ENCODE measurements at regions not wholly inside any gene's neighbourhood (a gene's known extent, or its start where the extent isn't known, plus 50 kb on each side); places are given as distances from the start of the nearest gene placed in this dataset.
"Not testable (repeated sequence)": the region's sequence is repeated elsewhere in the genome, so short reads cannot be mapped to it uniquely, and the experiment has no call there.

DNA sequence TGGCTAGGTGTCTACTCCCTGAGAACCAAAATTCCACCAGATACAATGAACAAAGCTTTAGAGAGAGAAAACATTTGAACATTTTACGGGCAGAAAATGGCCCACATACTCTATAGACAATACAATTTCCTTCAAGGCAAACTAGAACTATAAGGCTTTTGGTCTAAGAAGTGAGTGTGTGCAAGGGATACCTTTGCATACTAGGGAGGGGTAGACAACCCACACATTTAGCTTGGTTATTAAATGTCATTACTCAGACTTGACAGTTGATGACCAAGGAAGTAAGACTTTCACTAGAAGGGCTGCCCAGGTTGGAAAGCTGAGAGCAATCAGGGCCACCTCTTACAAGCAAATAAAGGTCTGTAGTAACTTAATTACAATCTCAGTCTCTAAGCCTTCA is 64.0 kb upstream of the PLEKHM1 start:
- not testable (repeated sequence) for DNase-seq (ENCODE audit: low read depth in 3 of 3)

DNA sequence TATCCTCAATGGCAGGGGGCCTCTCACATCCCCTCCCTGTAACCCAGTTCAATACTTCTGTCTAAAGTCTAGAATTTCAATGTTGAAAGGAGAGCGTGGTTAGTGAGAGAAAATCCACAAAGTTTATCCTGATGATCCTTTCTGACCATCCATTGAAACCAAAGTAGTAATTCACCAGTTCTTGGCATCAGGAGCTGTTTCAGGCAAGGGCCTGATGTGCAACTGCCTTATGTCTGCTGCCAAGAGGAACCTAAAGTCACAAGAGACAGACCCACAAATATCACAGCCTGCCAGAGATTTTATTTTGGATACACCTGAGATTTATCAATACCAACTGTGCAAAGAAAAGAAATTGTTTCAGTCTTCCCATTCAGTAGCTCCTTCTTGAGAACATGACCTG is 68.3 kb upstream of the PLEKHM1 start:
- not testable (repeated sequence) for DNase-seq (ENCODE audit: low read depth in 3 of 3)

GRCh38 chr17:45562868-45563267 is 72.3 kb upstream of the PLEKHM1 start:
- not testable (repeated sequence) for DNase-seq (ENCODE audit: low read depth in 3 of 3)

DNA sequence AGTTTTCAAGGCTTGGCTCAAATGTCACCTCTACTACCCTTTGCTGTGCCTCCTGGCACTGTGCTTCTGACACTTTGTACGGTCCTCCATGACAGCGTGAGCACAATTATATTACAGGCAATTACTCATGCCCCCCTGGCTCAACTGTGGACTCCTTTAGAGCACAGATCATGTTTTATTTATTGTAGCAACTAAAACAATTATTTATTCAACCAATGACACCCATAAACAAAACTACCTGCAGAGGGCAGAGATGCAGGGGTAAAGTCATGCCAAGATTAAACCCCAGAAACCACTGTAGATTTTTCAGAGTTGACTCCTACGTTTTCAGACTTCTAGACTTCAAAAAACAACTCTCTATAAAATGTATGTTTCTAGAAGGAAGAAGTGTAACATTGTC is 72.8 kb upstream of the PLEKHM1 start:
- DNase-seq (ENCODE audit: low read depth in 3 of 3), result not testable (repeated sequence)

GRCh38 chr17:45568275-45568674 is 77.8 kb upstream of the PLEKHM1 start:
- not testable (repeated sequence) for DNase-seq (ENCODE audit: low read depth in 3 of 3)

GRCh38 chr17:45573326-45573725 is 82.8 kb upstream of the PLEKHM1 start:
- DNase-seq (ENCODE audit: low read depth in 3 of 3), result not testable (repeated sequence)

DNA sequence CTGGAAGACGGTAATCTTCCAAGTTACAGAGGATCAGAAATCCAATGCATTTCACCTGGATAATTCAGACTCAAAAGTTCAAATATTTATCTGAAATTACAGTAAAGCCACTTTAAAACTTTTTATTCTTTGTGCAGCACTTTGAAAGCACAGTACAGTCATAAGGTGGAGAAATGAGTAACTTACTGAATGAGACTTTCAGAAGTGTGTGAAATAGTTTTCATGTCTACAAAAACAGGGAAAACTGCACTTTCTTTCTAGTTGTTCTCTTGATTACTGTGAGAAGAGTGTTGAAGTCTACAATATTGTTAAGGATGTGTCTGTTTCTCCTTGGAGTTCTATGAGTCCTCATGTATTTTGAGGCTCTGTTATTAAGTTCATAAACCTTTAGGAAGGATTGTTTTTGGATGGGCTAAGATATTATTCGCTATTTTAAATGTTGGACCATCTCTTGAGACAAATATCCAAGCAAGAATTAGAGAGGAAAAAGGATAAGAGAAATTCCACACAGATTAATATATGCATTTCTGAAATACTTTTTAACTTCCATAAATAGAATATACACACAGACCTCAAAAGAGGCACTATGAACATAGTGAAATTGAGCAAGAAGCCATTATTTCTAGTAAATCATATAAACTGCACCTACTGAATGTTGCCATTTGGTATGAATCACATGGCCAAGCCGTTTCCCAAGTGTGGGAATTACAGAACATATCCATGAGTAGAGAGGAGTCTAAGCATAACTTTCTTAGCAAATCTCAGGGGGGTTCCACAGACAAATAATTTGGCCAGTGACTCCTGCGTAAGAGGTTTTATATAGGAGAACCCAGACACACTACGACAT is 83.6 kb upstream of the PLEKHM1 start:
- DNase-seq (ENCODE audit: low read depth in 3 of 3), result no peak

- DNase-seq (ENCODE audit: low read depth in 3 of 3), result no peak
Measured at GRCh38 chr17:45575126-45575885, 84.8 kb upstream of the PLEKHM1 start.

GRCh38 chr17:45576527-45577307 is 86.2 kb upstream of the PLEKHM1 start:
- not testable (repeated sequence) for DNase-seq (ENCODE audit: low read depth in 3 of 3)

GRCh38 chr17:45577571-45578279 is 87.2 kb upstream of the PLEKHM1 start:
- no peak for DNase-seq (ENCODE audit: low read depth in 3 of 3)

GRCh38 chr17:45578516-45579455 is 88.3 kb upstream of the PLEKHM1 start:
- DNase-seq (ENCODE audit: low read depth in 3 of 3), result no peak

- no peak for DNase-seq (ENCODE audit: low read depth in 3 of 3)
Measured at GRCh38 chr17:45579529-45580495, 89.3 kb upstream of the PLEKHM1 start.

DNA sequence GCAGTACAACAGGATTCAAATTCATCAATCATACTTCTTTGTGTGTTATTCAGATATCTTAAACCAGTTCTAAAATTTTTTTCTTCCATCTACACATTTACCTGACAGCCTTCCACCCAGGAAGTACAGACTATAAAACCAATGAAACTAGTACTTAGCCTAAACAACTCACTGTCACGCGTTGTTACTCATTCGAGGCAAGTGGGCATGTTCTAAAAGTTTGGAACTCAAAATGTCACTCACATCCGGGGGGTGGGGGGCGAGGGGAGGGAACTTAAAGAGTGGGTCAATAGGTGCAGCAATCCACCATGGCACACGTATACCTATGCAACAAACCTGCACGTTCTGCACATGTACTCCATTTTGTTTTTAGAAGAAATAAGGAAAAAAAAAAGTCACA is 90.4 kb upstream of the PLEKHM1 start:
- no peak for DNase-seq (ENCODE audit: low read depth in 3 of 3)

DNA sequence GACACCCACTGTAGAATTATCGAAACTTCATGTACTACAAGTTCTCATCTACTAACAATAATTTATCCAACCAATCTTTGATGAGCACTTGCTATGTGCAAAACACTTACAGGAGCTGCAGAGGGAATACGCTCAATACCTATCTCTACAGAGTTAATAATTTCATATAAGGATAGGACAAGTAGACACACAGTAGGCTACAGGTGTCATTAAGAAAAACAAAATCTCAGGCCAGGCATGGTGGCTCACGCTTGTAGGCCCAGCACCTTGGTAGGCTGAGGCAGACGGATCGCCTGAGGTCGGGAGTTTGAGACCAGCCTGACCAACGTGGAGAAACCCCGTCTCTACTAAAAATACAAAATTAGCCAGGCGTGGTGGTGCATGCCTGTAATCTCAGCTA is 91.3 kb upstream of the PLEKHM1 start:
- no peak for DNase-seq (ENCODE audit: low read depth in 3 of 3)

DNA sequence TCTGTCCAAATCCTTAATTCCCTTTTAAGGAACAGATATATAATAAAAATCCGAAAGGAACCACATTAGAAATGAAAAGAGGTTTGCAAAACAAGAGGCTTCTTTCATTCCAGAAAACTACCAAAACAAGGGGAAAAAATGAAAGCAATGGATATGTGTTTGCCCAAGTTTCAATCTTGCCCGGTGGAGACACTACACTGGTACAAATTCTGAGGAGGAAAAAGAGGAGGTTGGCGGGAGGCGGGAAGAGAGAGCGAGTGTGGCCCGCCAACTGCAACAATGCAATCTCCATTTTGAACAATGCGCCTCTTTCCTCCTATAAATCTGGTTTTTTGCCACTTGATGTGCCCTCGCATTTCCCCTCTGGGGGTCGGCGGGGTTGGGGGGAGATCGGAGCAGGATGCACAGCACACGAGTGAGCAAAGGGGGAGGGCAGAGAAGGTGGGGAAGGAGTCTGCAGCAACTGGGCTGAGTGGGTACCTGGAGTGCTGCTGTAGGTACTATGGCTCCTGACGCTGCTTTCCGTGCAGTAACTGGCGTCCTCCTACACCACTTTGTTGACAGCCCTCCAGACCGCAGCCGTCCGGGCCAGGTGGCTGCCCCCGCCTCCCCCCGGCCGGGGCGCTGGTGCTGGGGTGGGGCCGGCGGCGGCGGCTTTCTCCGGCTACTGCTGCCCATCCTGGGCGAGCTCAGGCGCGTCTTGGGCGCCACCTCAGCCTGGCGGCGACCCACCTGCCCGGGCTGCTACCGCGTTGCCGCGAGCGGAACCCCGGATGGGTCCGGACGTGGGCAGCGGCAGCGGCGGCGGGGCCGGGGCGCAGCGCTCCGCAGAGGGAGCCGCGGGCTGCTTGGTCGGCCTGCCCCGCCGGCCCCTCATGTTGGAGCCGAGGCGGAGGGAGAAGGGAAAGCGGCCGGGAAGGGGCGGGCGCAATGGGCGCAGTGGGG is 93.8 kb upstream of the PLEKHM1 start:
- DNase-seq (ENCODE audit: low read depth in 3 of 3), result peak; percentile 44 to 55 (median 46)

DNA sequence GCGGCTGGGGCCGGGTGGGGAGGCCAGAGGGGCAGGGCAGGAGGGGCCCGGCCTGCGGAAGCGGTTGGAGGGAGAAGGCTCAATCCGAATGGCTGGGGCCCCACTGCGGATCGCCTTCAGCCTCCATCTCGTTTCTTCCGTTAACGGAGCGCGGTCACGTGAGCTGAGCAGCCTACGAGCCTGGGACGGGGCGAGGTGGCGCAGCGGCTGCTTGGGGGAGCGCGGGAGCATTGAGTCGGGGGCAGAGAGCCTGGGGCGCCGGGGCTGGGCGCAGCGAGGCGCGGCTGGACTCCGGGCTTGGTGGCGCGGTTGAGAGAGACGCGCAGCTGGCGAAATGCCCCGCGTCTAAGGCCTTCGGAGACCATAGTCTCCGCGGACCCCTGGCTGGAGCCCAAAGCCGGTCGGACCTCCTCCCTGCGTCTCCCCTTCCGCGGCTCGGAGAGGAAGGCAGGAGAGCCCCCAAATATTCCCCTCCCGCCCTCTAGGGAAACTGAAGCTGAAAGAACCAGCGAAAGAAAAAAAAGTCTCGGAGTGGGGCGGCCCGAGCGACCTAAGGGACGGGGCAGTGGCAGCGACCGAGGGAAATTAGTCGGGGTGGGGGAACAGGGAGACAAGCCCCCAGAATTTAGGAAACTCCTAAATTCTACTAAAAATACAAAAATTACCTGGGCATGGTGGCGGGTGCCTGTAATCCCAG is 94.7 kb upstream of the PLEKHM1 start:
- DNase-seq (ENCODE audit: low read depth in 3 of 3), result peak; percentile 77 to 78 (median 77)

All from stimulated activated CD4-positive, alpha-beta T cell treated with anti-CD3 and anti-CD28 coated beads, TNF-alpha, amount 100 ng/mL, for 4 hours (primary cell).